ENCODE measurements at regions not wholly inside any gene's neighbourhood (a gene's known extent, or its start where the extent isn't known, plus 50 kb on each side); places are given as distances from the start of the nearest gene placed in this dataset.

- TF ChIP-seq CTCF (IDR thresholded peaks at IDR 0.05) (no peak), POLR2A (IDR thresholded peaks at IDR 0.05) (no peak)
- no peak overlapping the region for H3K4me3 ChIP-seq (ENCODE audit: low read depth, poor library complexity, severe bottlenecking)
- intact Hi-C loops (cut with DNase I; ENCODE audit: low total_unique reads) = no loop called here
- 39 to 63% methylated on average over 1 of the region's 1 CpG for WGBS, 2 donors
- DNase-seq (ENCODE audit: low spot score in 2 of 2) = no peak
Measured at GRCh38 chr1:105373681-105374080, 1624.0 kb downstream of the AMY1C start.

- H3K4me3 ChIP-seq (ENCODE audit: low read depth, poor library complexity, severe bottlenecking) = no peak overlapping the region
- no peak for DNase-seq (ENCODE audit: low spot score in 2 of 2)
- WGBS, 2 donors = 81 to 84% methylated on average over 1 of the region's 1 CpG
- intact Hi-C loops (cut with DNase I; ENCODE audit: low total_unique reads) = no loop called here
- TF ChIP-seq CTCF (IDR thresholded peaks at IDR 0.05) (no peak), POLR2A (IDR thresholded peaks at IDR 0.05) (no peak)
Measured at GRCh38 chr1:105386489-105386888, 1636.8 kb downstream of the AMY1C start.

GRCh38 chr1:105396001-105396400 lies 1646.3 kb downstream of the AMY1C start:
- no peak for DNase-seq (ENCODE audit: low spot score in 2 of 2)
- 47% methylated on average over 2 of the region's 2 CpGs for WGBS, 2 donors
- no peak overlapping the region for H3K4me3 ChIP-seq (ENCODE audit: low read depth, poor library complexity, severe bottlenecking)
- intact Hi-C loops (cut with DNase I; ENCODE audit: low total_unique reads) = no loop called here
- TF ChIP-seq CTCF (IDR thresholded peaks at IDR 0.05) (no peak), POLR2A (IDR thresholded peaks at IDR 0.05) (no peak)

- intact Hi-C loops (cut with DNase I; ENCODE audit: low total_unique reads) = no loop called here
- H3K4me3 ChIP-seq (ENCODE audit: low read depth, poor library complexity, severe bottlenecking) = no peak overlapping the region
- no peak for TF ChIP-seq CTCF (IDR thresholded peaks at IDR 0.05)
- TF ChIP-seq POLR2A (IDR thresholded peaks at IDR 0.05) = no peak
- no peak for DNase-seq (ENCODE audit: low spot score in 2 of 2)
Measured at GRCh38 chr1:105398909-105399308, 1649.2 kb downstream of the AMY1C start.

GRCh38 chr1:105399716-105400115 lies 1650.0 kb downstream of the AMY1C start:
- no peak overlapping the region for H3K4me3 ChIP-seq (ENCODE audit: low read depth, poor library complexity, severe bottlenecking)
- intact Hi-C loops (cut with DNase I; ENCODE audit: low total_unique reads) = no loop called here
- no peak for DNase-seq (ENCODE audit: low spot score in 2 of 2)
- WGBS, 2 donors = 59 to 66% methylated on average over 1 of the region's 1 CpG
- TF ChIP-seq CTCF (IDR thresholded peaks at IDR 0.05) (no peak), POLR2A (IDR thresholded peaks at IDR 0.05) (no peak)

- DNase-seq (ENCODE audit: low spot score in 2 of 2) = no peak
- H3K4me3 ChIP-seq (ENCODE audit: low read depth, poor library complexity, severe bottlenecking) = no peak overlapping the region
- 65 to 72% methylated on average over 3 of the region's 3 CpGs for WGBS, 2 donors
- TF ChIP-seq CTCF (IDR thresholded peaks at IDR 0.05) = no peak
- no peak for TF ChIP-seq POLR2A (IDR thresholded peaks at IDR 0.05)
- intact Hi-C loops (cut with DNase I; ENCODE audit: low total_unique reads) = no loop called here
Measured at GRCh38 chr1:105416261-105416660, 1640.2 kb upstream of the PRMT6 start.
